ENCODE measurements at regions not wholly inside any gene's neighbourhood (a gene's known extent, or its start where the extent isn't known, plus 50 kb on each side); places are given as distances from the start of the nearest gene placed in this dataset.

GRCh38 chr7:46675456-46675855, 754.4 kb upstream of the IGFBP3 start:
- H3K4me3 ChIP-seq (ENCODE audit: low read depth, low read length) = no peak overlapping the region
- TF ChIP-seq POLR2A (IDR thresholded peaks at IDR 0.05; ENCODE audit: extremely low read depth, insufficient read length) (no peak), MAX (IDR thresholded peaks at IDR 0.05; ENCODE audit: low read depth, low read length) (no peak), CTCF (IDR thresholded peaks at IDR 0.05; ENCODE audit: low read depth, low read length) (no peak), MYC (IDR thresholded peaks at IDR 0.05; ENCODE audit: low read depth, low read length) (no peak)

GRCh38 chr7:46672861-46673260, 751.8 kb upstream of the IGFBP3 start:
- H3K4me3 ChIP-seq (ENCODE audit: low read depth, low read length) = no peak overlapping the region
- no peak for DNase-seq (ENCODE audit: low read depth)
- TF ChIP-seq MAX (IDR thresholded peaks at IDR 0.05; ENCODE audit: low read depth, low read length) = no peak
- no peak for TF ChIP-seq CTCF (IDR thresholded peaks at IDR 0.05; ENCODE audit: low read depth, low read length)
- no peak for TF ChIP-seq POLR2A (IDR thresholded peaks at IDR 0.05; ENCODE audit: extremely low read depth, insufficient read length)
- TF ChIP-seq MYC (IDR thresholded peaks at IDR 0.05; ENCODE audit: low read depth, low read length) = no peak

More at GRCh38 chr7:46675456-46675855, 754.4 kb upstream of the IGFBP3 start:
- no peak for DNase-seq (ENCODE audit: low read depth)

- no peak for TF ChIP-seq POLR2A (IDR thresholded peaks at IDR 0.05; ENCODE audit: extremely low read depth, insufficient read length)
- no peak for TF ChIP-seq CTCF (IDR thresholded peaks at IDR 0.05; ENCODE audit: low read depth, low read length)
- no peak for TF ChIP-seq MYC (IDR thresholded peaks at IDR 0.05; ENCODE audit: low read depth, low read length)
- TF ChIP-seq MAX (IDR thresholded peaks at IDR 0.05; ENCODE audit: low read depth, low read length) = no peak
- DNase-seq (ENCODE audit: low read depth) = no peak
- no peak overlapping the region for H3K4me3 ChIP-seq (ENCODE audit: low read depth, low read length)
Measured at GRCh38 chr7:46671108-46671769, 750.2 kb upstream of the IGFBP3 start.

GRCh38 chr7:46669028-46669427, 748.0 kb upstream of the IGFBP3 start:
- no peak overlapping the region for H3K4me3 ChIP-seq (ENCODE audit: low read depth, low read length)
- DNase-seq (ENCODE audit: low read depth) = no peak
- TF ChIP-seq MAX (IDR thresholded peaks at IDR 0.05; ENCODE audit: low read depth, low read length) (no peak), CTCF (IDR thresholded peaks at IDR 0.05; ENCODE audit: low read depth, low read length) (no peak), MYC (IDR thresholded peaks at IDR 0.05; ENCODE audit: low read depth, low read length) (no peak), POLR2A (IDR thresholded peaks at IDR 0.05; ENCODE audit: extremely low read depth, insufficient read length) (no peak)

GRCh38 chr7:46664453-46664852, 743.4 kb upstream of the IGFBP3 start:
- TF ChIP-seq MAX (IDR thresholded peaks at IDR 0.05; ENCODE audit: low read depth, low read length) = no peak
- no peak for TF ChIP-seq CTCF (IDR thresholded peaks at IDR 0.05; ENCODE audit: low read depth, low read length)
- TF ChIP-seq POLR2A (IDR thresholded peaks at IDR 0.05; ENCODE audit: extremely low read depth, insufficient read length) = no peak
- TF ChIP-seq MYC (IDR thresholded peaks at IDR 0.05; ENCODE audit: low read depth, low read length) = no peak
- DNase-seq (ENCODE audit: low read depth) = no peak
- no peak overlapping the region for H3K4me3 ChIP-seq (ENCODE audit: low read depth, low read length)
